Head of caudate nucleus (tissue), 42 donors: ENCODE measurements at regions not wholly inside any gene's neighbourhood (a gene's known extent, or its start where the extent isn't known, plus 50 kb on each side); places are given as distances from the start of the nearest gene placed in this dataset.
A peak's percentile ranks its signal among the peaks of the same experiment; 100 is the strongest.

Source experiments
- DNase-seq, 42 donors: peaks; one replicate each; pipeline versions ENCODE4 v3.0.0 to v3.0.0-alpha.2; 2020 to 2021; ENCODE audit warnings: mixed read lengths in 7 of 42
- intact Hi-C: fragments of 100-400 bp; cut with DNase I; formaldehyde crosslinking; loops from one replicate; pipeline ENCODE4 v1.15.0; 2022

- DNase-seq = no peak
These were observed 50.3 kb downstream of the NAV1 start for GRCh38 chr1:201589186-201589585.

GRCh38 chr1:201590474-201590873, 51.5 kb downstream of the NAV1 start:
- no peak for DNase-seq
- intact Hi-C loops = no loop called here

More at GRCh38 chr1:201589186-201589585, 50.3 kb downstream of the NAV1 start:
- intact Hi-C loops = no loop called here

GRCh38 chr1:201591348-201591747, 52.4 kb downstream of the NAV1 start:
- intact Hi-C loops = no loop called here

GRCh38 chr1:201591981-201592380, 53.1 kb downstream of the NAV1 start:
- intact Hi-C loops = no loop called here
- peak in 1 of 42 donors; percentile 38 for DNase-seq

More at GRCh38 chr1:201591348-201591747, 52.4 kb downstream of the NAV1 start:
- no peak for DNase-seq

- intact Hi-C loops = no loop called here
These were observed 54.4 kb downstream of the NAV1 start for GRCh38 chr1:201593200-201593921.

GRCh38 chr1:201594575-201595245, 55.8 kb downstream of the NAV1 start:
- DNase-seq = no peak
- intact Hi-C loops = no loop called here

More at GRCh38 chr1:201593200-201593921, 54.4 kb downstream of the NAV1 start:
- DNase-seq = no peak

GRCh38 chr1:201595381-201595780, 56.5 kb downstream of the NAV1 start:
- intact Hi-C loops = no loop called here
- no peak for DNase-seq

- intact Hi-C loops = no loop called here
- no peak for DNase-seq
These were observed 57.4 kb downstream of the NAV1 start for GRCh38 chr1:201596101-201596868.

GRCh38 chr1:201597551-201598230, 58.8 kb downstream of the NAV1 start:
- intact Hi-C loops = no loop called here
- no peak for DNase-seq

GRCh38 chr1:201598396-201598795, 59.5 kb downstream of the NAV1 start:
- no peak for DNase-seq
- intact Hi-C loops = no loop called here

- intact Hi-C loops = no loop called here
- DNase-seq = no peak
These were observed 60.0 kb downstream of the NAV1 start for GRCh38 chr1:201598973-201599372.

GRCh38 chr1:201599548-201599947, 60.6 kb downstream of the NAV1 start:
- no peak for DNase-seq
- intact Hi-C loops = no loop called here

GRCh38 chr1:201602413-201603265, 63.7 kb downstream of the NAV1 start:
- DNase-seq = peak in 39 of 42 donors; percentile 38 to 94 (median 72)
- intact Hi-C loops = no loop called here

- DNase-seq = no peak
- intact Hi-C loops = no loop called here
These were observed 64.8 kb downstream of the NAV1 start for GRCh38 chr1:201603613-201604232.

GRCh38 chr1:201605385-201606010, 66.6 kb downstream of the NAV1 start:
- DNase-seq = peak in 2 of 42 donors; percentile 16 to 49
- intact Hi-C loops = no loop called here

GRCh38 chr1:201606096-201606495, 67.2 kb downstream of the NAV1 start:
- intact Hi-C loops = no loop called here

GRCh38 chr1:201606623-201607022, 67.7 kb downstream of the NAV1 start:
- DNase-seq = no peak
- intact Hi-C loops = no loop called here

More at GRCh38 chr1:201606096-201606495, 67.2 kb downstream of the NAV1 start:
- DNase-seq = no peak
